GM21447 (cell line): ENCODE measurements at regions not wholly inside any gene's neighbourhood (a gene's known extent, or its start where the extent isn't known, plus 50 kb on each side); places are given as distances from the start of the nearest gene placed in this dataset.

Source experiments
- ATAC-seq: cut with Tn5 transposase; IDR thresholded peaks from one replicate; pipeline ENCODE4 v1.9.1; 2021; ENCODE audit not compliant: unreplicated experiment

- ATAC-seq, result no peak
Measured at GRCh38 chr1:96634883-96635282, 86.7 kb upstream of the PTBP2 start.

DNA sequence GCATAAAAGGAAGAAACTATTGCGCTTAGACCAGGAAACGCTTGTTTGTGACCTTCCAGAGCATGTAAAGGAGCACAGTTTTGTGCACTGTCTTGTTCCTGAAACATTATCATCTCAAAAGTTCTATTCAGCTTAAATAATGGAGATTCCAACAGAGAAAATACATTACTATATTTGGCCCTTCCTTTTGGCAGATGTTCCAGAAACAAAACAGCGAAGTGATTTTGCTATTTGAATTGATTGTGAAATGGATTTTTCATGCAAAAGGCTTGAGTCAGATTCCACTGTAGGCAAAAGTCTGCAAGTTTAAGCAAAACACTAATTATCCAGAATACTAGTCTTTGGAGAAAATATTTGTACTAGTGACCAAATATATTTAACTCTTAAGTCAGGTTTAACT is 80.3 kb upstream of the PTBP2 start:
- ATAC-seq, result no peak

GRCh38 chr1:96643519-96643918 is 78.1 kb upstream of the PTBP2 start:
- ATAC-seq, result no peak

GRCh38 chr1:96649301-96649700 is 72.3 kb upstream of the PTBP2 start:
- no peak for ATAC-seq

- no peak for ATAC-seq
Measured at GRCh38 chr1:96651517-96651916, 70.1 kb upstream of the PTBP2 start.

GRCh38 chr1:96660051-96660450 is 61.5 kb upstream of the PTBP2 start:
- no peak for ATAC-seq

DNA sequence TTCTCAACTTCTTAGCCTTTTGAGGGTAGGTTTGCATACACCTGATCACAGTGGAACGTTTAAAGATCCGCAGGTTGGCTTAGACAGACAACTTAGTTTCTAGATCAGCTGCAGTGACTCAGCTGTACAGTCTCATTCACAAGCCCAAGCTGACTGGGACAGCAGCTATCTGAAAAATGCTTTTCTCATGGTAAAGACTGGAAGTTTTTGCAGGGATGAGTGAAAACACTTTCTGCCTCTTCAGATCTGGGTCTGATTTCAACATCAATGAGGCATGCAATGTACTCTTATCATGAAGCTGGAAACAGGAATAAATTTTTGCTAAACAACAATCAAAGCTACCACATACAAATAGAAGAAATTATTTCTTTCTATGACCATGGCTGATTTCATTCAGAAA is 61.1 kb upstream of the PTBP2 start:
- ATAC-seq, result no peak
